SK-MEL-5 (cell line): ENCODE measurements at regions not wholly inside any gene's neighbourhood (a gene's known extent, or its start where the extent isn't known, plus 50 kb on each side); places are given as distances from the start of the nearest gene placed in this dataset.

Experiments used
- DNase-seq: peaks from one replicate; pipeline ENCODE4 v3.0.0-alpha.2; 2016; ENCODE audit warnings: low read depth, low spot score
- in situ Hi-C: cut with HindIII; loops from 2 replicates; pipeline ENCODE4 v1.10.0; 2016; ENCODE audit warnings: low sequenced_read_pairs, high pct_unique_total_duplicates, low pct_unique_long_range_greater_than_20kb

DNA sequence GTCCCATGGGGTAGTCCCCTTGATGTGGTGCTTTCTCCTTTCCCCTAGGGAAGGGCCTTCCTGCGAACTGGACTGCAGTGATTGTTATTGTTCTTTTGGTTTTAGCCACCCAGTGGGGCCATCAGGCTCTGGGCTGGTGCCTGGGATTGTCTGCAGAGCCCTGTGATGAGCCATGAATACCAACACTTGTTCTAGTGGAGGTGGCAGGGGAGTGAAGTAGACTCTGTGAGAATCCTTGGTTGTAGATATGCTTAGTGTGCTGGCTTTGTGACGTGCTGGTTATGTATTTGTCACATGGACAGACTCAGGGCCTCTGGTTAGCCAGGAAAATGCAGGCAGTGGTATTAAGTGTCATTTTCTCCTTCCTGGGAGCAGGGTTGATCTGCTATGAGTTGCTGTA lies 51.8 kb upstream of the NDUFB4 start:
- in situ Hi-C loops, result no loop called here

DNA sequence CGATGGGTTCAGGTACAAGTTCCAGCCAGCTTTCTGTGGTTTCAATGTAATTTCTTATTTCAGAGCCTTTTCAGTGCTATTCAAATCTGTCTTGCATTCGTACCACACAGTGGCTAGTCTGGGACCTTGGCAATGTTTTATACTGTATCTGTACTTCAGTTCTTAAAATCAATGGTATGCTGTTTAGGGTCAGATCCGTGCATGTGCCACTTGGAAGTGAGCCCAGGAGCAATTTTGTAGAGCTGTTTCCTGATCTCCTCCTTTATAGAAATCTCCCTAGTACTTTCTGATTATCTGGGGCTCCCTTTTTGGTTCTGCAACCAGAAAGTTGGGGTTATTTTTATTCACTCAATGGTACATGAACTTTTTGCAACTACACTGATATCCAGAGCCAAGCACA lies 59.5 kb upstream of the NDUFB4 start:
- in situ Hi-C loops, result no loop called here
- no peak for DNase-seq

More for the DNA sequence above, 51.8 kb upstream of the NDUFB4 start:
- DNase-seq, result no peak

DNA sequence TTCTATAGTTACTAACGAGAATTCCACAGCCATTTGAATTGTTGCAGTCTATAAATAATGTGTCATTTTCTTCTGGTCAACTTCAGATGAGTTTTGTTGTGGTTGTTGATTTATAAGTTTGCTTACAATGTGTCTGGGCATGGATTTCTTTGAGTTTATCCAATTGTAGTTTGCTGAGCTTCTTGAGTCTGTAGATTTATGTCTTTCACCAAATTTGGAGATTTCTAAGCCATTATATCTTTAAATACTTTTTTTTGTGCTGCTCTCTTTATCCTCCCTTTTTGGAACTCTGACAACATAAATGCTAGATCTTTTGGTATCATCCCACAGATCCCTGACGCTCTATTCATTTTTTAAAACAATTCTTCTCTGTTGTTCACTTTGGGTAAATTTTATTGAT lies 63.2 kb upstream of the NDUFB4 start:
- DNase-seq, result no peak
- in situ Hi-C loops, result no loop called here

DNA sequence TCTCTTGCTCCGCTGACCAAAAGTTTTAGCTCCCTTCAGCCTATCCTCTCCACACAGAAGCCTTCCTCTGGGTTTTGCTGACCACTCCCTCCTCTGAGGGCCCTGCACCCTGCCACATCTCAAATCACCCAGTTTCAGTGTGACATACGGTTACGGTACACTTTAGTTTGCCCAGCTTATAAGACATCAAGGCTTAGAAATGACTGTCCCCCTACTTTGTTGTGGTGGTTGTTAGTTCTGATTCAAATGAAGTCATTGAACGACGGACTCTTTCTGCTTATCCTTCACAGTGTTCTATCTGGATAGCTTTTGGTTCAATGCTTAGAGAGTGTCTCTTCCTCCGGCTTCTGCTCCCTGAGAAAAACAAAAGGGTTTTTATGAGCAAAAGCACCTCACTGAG lies 68.0 kb upstream of the NDUFB4 start:
- peak; percentile 67 for DNase-seq
- in situ Hi-C loops, result no loop called here

DNA sequence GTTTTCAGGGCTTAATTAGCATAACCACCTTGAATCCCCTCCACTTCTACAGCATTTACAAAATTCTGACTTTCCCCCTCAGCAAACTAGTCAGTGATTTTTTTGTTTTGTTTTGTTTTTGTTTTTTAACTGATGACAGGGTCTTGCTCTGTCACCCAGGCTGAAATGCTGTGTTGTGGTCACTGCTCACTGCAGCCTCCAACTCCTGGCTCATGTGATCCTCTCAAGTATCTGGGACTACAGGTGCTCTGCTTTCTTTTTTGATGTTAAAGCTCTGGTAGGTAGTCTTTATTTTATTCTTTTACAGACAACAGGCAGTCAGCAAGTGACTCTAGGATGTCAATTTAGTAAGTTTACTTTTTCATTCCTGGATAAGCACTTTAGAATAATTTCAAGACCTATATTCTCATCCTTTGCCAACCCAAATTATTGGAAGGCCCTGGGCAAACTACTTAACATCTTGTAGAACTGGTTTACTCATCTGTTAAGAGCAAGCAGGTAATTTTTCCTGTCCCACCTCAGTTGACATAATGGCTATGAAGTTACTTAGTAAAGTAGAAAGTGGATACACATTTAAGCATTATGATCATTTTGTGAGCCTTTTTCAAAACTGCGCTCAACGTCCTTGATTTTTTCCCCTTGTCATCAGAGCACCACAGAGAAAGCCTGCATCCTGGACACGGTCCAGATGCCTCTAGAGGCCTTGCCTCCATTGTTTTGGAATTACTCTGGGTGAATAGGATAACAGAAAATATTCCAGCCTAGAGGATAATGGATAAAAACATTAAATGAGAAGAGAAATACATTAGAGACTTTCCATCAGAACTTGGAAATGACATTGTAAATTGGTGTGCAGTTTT lies 69.9 kb upstream of the NDUFB4 start:
- in situ Hi-C loops, result no loop called here
- no peak for DNase-seq

DNA sequence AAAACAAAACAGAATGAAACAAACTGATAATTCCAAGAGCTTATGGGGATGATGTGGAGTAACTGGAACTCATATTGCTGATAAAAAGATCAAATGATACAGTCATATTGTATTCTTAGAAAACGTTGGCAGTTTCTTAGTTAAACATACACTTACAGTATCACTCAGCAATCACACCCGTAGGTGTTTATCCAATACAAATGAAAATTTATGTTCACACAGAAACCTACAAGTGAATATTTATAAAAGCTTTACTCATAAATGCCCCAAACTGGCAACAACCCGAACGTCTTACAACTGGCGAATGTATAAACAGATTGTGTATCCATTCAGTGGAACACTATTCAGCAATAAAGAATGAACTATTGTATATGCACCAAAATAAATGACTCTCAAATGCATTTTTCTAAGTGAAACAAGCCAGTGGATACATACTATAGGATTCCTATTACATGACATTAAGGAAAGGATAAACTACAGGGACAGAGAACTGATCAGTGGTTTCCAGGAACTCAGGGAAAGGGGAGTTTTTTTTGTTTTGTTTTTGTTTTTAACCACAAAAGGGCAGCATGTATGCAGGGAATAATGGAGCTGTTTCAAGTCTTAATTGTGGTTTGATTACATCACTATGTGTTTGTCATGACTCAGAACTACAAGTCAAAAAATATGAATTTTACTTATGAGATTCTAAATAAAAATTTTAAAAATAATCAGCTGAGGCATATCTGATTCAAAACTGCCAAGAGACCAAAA lies 71.8 kb upstream of the NDUFB4 start:
- in situ Hi-C loops, result no loop called here
- DNase-seq, result peak; percentile 77

DNA sequence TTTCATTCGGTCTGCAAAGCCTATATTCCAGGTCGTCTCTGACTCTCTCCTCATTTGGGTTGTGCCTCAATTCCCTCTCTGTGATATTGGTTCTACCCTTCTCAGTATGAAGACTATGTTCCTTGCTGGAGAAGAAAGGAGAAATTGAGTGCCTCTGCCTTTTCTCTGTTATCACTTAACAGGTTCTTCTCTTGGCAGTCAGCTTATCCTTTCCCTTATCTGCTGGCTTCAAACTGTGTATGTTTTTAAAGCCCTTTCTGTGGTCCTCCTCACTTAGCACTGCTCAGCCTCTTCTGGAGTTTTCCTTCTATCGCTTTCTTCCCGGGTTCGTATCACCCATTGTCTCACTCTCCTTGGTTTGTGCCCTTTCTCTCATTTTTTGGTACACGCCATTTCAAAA lies 65.3 kb upstream of the FSTL1 start:
- DNase-seq, result no peak
- in situ Hi-C loops, result no loop called here

DNA sequence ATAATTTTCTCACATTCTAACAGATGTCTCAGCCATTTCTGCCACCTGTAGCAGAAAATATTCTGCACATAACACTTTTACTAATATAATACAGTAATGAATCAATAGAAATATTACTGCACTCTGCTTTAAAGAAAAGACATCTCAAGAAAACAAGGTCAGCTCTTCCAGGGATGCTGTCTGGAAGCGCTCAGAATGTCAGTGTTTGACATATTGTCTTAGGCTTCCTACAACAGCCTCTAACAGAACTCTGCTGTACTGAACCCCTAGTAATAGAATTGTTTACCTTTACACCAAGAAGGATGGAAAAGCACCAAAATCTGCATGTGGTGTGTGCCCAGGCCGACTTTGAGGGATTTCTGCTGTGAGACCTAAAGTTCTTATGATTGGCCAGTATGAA lies 61.9 kb upstream of the FSTL1 start:
- DNase-seq, result no peak
- in situ Hi-C loops, result no loop called here

DNA sequence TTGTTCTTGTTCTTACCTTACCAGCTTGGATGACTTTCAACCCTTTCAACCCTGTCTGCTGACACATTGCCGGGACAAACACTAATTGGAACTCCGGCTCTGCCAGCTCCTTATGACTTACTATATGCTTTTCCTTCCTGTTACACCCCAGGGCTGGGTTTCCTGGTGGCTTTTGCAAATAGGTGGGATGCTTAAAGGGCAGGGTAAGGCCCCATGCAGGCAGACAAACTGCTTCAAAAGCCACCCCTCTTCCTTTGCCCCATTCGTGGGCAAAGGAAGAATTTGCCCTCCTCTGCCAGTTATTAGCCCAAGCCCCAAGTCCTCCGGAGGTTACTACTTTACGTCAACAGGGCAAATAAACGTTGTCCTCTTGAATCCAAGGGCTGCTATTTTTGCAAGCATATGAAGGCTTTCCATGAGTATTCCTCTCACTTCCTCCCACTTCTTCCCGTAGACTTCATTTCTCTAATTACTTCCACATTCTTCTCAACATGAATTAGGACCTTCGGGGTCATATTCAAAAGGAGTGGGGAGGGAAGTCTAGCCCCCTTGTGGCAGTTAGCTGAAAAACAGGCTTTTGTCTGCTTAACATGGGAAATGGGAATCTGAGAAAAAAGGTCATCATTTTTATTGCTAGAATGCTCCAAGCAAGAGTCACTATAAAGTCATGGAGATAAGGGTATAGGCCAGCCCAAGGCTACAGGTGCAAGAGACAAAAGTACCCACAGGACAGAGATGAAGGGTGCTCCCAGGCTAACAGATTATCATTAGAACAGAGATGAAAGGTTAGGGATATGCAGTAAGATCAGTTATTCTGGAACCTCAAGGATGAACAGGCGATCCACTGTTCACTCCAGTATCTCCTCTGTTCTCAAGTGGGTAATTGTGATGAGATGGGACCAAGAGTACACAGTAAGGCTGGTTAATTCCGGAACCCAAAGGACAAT lies 56.3 kb upstream of the FSTL1 start:
- in situ Hi-C loops, result no loop called here
- DNase-seq, result peak; percentile 72

DNA sequence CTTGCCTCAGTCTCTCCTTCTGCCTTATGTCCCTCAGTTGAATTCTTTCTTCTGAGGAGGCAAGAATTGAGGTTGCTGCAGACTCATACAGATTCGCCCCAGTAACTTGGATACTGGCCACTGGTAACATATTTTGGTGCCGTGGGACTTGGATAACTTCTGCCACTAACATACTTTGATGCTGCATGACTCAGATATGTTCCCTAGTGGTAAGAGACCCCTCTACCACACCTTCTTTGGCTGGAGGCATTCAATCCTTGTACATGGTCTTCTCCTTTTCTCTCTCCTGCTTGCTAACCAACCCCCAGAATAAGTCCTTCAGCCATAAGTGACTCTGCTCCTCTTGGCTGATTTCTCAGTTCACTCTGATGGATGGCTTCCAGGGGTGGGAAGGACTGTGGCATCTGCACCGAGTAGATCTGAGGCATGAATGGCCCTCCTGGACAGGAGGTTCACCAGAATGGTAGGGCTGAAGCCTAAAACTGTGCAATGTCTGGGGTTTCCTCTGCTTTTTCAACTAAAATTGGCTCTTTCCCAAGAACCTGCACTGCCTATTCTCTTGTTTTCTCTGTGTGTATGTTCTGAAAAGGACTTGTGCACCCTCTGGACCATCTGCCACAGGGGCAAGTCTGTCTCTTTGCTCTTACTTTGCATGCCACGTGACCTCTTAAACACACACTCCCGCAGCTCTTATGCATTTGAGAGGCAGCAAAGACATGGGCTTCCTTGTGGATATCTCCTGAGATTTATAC lies 55.5 kb upstream of the FSTL1 start:
- DNase-seq, result no peak
- in situ Hi-C loops, result no loop called here

DNA sequence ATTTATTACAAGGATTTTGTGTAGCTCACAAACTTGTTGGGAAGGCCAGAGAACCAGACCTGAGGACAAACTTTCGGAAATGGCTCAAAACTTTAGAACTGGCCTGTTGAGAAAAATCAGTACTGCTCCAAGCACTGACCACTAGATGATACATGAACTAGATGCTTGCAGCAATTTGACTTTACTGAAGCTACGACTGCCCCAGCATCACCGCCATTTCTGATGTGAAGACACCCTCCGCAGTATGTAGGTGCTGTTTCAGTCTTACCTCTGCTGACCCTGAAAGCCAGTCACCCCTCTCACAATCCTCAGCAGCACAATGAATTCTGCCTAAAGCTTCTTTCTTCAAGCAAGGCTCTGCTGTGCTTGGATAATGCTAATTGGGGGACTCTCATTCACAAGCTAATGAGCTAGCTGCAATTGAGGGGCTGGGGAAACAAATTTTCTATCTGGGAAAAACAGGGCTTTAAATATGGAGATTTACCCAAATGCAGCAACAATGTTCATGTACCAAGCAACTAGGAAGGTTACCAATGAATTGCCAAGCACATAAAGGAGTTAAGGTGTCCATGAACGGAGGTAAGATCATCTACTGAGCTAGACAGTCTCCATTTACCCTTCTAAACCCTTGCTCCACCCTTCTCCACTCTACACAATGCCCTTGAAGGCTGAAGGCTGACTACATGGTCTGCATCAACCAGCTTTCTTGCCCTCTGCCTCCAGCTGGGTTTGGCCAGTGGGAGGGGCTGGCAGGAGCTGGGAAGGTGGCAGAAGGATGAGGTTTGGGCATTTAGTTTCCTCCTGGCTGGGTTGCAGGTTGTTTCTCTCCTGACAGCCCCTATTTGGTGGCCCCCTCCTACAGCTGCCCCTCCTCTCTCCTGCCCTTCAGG lies 53.2 kb upstream of the FSTL1 start:
- in situ Hi-C loops, result no loop called here

DNA sequence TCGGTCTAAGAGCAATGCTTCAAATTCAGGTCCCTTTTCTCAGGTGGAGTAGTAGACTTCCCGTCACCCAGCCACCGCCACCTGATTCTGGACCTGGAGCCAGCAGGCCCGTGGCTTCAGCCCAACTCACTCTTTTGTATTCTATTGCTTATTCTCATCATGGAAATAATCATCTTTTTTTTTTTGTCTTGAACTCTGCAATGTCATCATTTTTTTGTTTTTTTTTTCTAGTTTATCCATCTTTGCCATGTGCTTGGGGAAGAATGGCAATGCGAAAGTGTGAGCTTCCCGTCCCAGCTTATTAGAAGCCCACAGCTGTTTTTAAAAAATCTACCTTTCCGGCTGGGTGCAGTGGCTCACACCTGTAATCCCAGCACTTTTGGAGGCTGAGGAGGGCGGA lies 51.3 kb upstream of the FSTL1 start:
- DNase-seq, result no peak
- in situ Hi-C loops, result no loop called here

More for the DNA sequence above, 53.2 kb upstream of the FSTL1 start:
- no peak for DNase-seq
